Immature natural killer cell (primary cell): ENCODE measurements at regions not wholly inside any gene's neighbourhood (a gene's known extent, or its start where the extent isn't known, plus 50 kb on each side); places are given as distances from the start of the nearest gene placed in this dataset.

Source experiments
- DNase-seq, 3 donors: peaks; one replicate each; pipeline ENCODE4 v3.0.0; 2022; ENCODE audit warnings: mixed read lengths in 1 of 3
- H3K27ac Mint-ChIP-seq, 6 donors: one replicate each; pipeline ENCODE4 v1.8.0; 2020; ENCODE audit warnings: mixed read lengths in 6 of 6, mild to moderate bottlenecking in 5 of 6, inconsistent platforms in 4 of 6, moderate library complexity in 3 of 6
- H3K27me3 Mint-ChIP-seq, 3 donors: one replicate each; pipeline ENCODE4 v1.8.0; 2020 to 2021; ENCODE audit warnings: low read depth in 3 of 3, mild to moderate bottlenecking in 3 of 3, mixed read lengths in 3 of 3, moderate library complexity in 3 of 3, inconsistent platforms in 1 of 3
- H3K36me3 Mint-ChIP-seq, 3 donors: one replicate each; pipeline ENCODE4 v1.8.0; 2020; ENCODE audit warnings: mixed read lengths in 3 of 3, inconsistent platforms in 2 of 3, mild to moderate bottlenecking in 2 of 3
- H3K4me1 Mint-ChIP-seq, 2 donors: one replicate each; pipeline ENCODE4 v1.8.0; 2020; ENCODE audit warnings: inconsistent platforms in 2 of 2, mild to moderate bottlenecking in 2 of 2, mixed read lengths in 2 of 2, moderate library complexity in 1 of 2
- H3K4me3 Mint-ChIP-seq, 5 donors: one replicate each; pipeline ENCODE4 v1.8.0; 2020; ENCODE audit warnings: mild to moderate bottlenecking in 5 of 5, mixed read lengths in 5 of 5, inconsistent platforms in 3 of 5, moderate library complexity in 3 of 5
- H3K9me3 Mint-ChIP-seq, 6 donors: one replicate each; pipeline ENCODE4 v1.8.0; 2020; ENCODE audit warnings: mild to moderate bottlenecking in 6 of 6, mixed read lengths in 6 of 6, inconsistent platforms in 4 of 6, moderate library complexity in 3 of 6

- no peaks in the 10 kb centered on the region for H3K4me1 Mint-ChIP-seq
- DNase-seq = no peak
- H3K9me3 Mint-ChIP-seq = no peaks in the 10 kb centered on the region
- H3K36me3 Mint-ChIP-seq = no peaks in the 10 kb centered on the region
- H3K27me3 Mint-ChIP-seq = peaks cover 5 to 7% (median 7%) of the 10 kb centered on the region in 3 donors
- no peak overlapping the region for H3K27ac Mint-ChIP-seq
- no peak overlapping the region for H3K4me3 Mint-ChIP-seq
These were observed 214.3 kb downstream of the ENGASE start for GRCh38 chr17:79288950-79289349.

GRCh38 chr17:79286440-79286839 is 211.8 kb downstream of the ENGASE start:
- no peaks in the 10 kb centered on the region for H3K36me3 Mint-ChIP-seq
- H3K4me1 Mint-ChIP-seq = no peaks in the 10 kb centered on the region
- peaks cover 5 to 7% (median 5%) of the 10 kb centered on the region in 3 donors for H3K27me3 Mint-ChIP-seq
- H3K4me3 Mint-ChIP-seq = no peak overlapping the region
- no peaks in the 10 kb centered on the region for H3K9me3 Mint-ChIP-seq
- no peak for DNase-seq
- no peak overlapping the region for H3K27ac Mint-ChIP-seq

GRCh38 chr17:79285973-79286372 is 211.3 kb downstream of the ENGASE start:
- no peaks in the 10 kb centered on the region for H3K9me3 Mint-ChIP-seq
- H3K27me3 Mint-ChIP-seq = peaks cover 4 to 7% (median 5%) of the 10 kb centered on the region in 3 donors
- H3K4me1 Mint-ChIP-seq = no peaks in the 10 kb centered on the region
- DNase-seq = no peak
- H3K36me3 Mint-ChIP-seq = no peaks in the 10 kb centered on the region
- H3K4me3 Mint-ChIP-seq = no peak overlapping the region
- H3K27ac Mint-ChIP-seq = no peak overlapping the region

- Mint-ChIP-seq H3K27ac (no peak overlapping the region), H3K4me3 (no peak overlapping the region), H3K4me1 (no peaks in the 10 kb centered on the region), H3K27me3 (peaks cover 2 to 4% (median 3%) of the 10 kb centered on the region in 3 donors), H3K9me3 (no peaks in the 10 kb centered on the region), H3K36me3 (no peaks in the 10 kb centered on the region)
- DNase-seq = no peak
These were observed 207.7 kb downstream of the ENGASE start for GRCh38 chr17:79282294-79282693.

GRCh38 chr17:79281803-79282202 is 207.2 kb downstream of the ENGASE start:
- DNase-seq = no peak
- H3K36me3 Mint-ChIP-seq = no peaks in the 10 kb centered on the region
- no peaks in the 10 kb centered on the region for H3K4me1 Mint-ChIP-seq
- H3K9me3 Mint-ChIP-seq = no peaks in the 10 kb centered on the region
- H3K27me3 Mint-ChIP-seq = peaks cover 2 to 4% (median 3%) of the 10 kb centered on the region in 3 donors
- H3K27ac Mint-ChIP-seq = no peak overlapping the region
- H3K4me3 Mint-ChIP-seq = no peak overlapping the region

GRCh38 chr17:79280866-79281572 is 206.4 kb downstream of the ENGASE start:
- Mint-ChIP-seq H3K27ac (no peak overlapping the region), H3K4me3 (no peak overlapping the region), H3K4me1 (no peaks in the 10 kb centered on the region), H3K36me3 (no peaks in the 10 kb centered on the region), H3K9me3 (no peaks in the 10 kb centered on the region), H3K27me3 (peaks cover 0 to under 1% (median under 1%) of the 10 kb centered on the region in 3 donors)
- no peak for DNase-seq

- Mint-ChIP-seq H3K4me1 (no peaks in the 10 kb centered on the region), H3K9me3 (no peaks in the 10 kb centered on the region), H3K27me3 (no peaks in the 10 kb centered on the region), H3K4me3 (no peak overlapping the region), H3K27ac (no peak overlapping the region), H3K36me3 (no peaks in the 10 kb centered on the region)
- no peak for DNase-seq
These were observed 205.4 kb downstream of the ENGASE start for GRCh38 chr17:79280010-79280409.

GRCh38 chr17:79279320-79279719 is 204.7 kb downstream of the ENGASE start:
- no peak overlapping the region for H3K4me3 Mint-ChIP-seq
- H3K27ac Mint-ChIP-seq = no peak overlapping the region
- no peaks in the 10 kb centered on the region for H3K9me3 Mint-ChIP-seq
- H3K36me3 Mint-ChIP-seq = no peaks in the 10 kb centered on the region
- no peaks in the 10 kb centered on the region for H3K4me1 Mint-ChIP-seq
- no peaks in the 10 kb centered on the region for H3K27me3 Mint-ChIP-seq
- DNase-seq = no peak

GRCh38 chr17:79276821-79277220 is 202.2 kb downstream of the ENGASE start:
- no peak overlapping the region for H3K4me3 Mint-ChIP-seq
- no peaks in the 10 kb centered on the region for H3K27me3 Mint-ChIP-seq
- H3K36me3 Mint-ChIP-seq = no peaks in the 10 kb centered on the region
- H3K4me1 Mint-ChIP-seq = no peaks in the 10 kb centered on the region
- H3K9me3 Mint-ChIP-seq = no peaks in the 10 kb centered on the region
- DNase-seq = no peak
- no peak overlapping the region for H3K27ac Mint-ChIP-seq

GRCh38 chr17:79273660-79274059 is 199.0 kb downstream of the ENGASE start:
- H3K27ac Mint-ChIP-seq = no peak overlapping the region

GRCh38 chr17:79272666-79273219 is 198.1 kb downstream of the ENGASE start:
- Mint-ChIP-seq H3K4me3 (no peak overlapping the region), H3K27me3 (peaks cover 0 to 7% (median 0%) of the 10 kb centered on the region in 3 donors), H3K4me1 (no peaks in the 10 kb centered on the region), H3K27ac (no peak overlapping the region), H3K9me3 (no peaks in the 10 kb centered on the region), H3K36me3 (no peaks in the 10 kb centered on the region)
- no peak for DNase-seq

More at GRCh38 chr17:79273660-79274059, 199.0 kb downstream of the ENGASE start:
- H3K4me1 Mint-ChIP-seq = no peaks in the 10 kb centered on the region
- DNase-seq = no peak
- no peak overlapping the region for H3K4me3 Mint-ChIP-seq
- H3K36me3 Mint-ChIP-seq = no peaks in the 10 kb centered on the region
- no peaks in the 10 kb centered on the region for H3K9me3 Mint-ChIP-seq
- peaks cover 0 to 7% (median 0%) of the 10 kb centered on the region in 3 donors for H3K27me3 Mint-ChIP-seq

- no peaks in the 10 kb centered on the region for H3K4me1 Mint-ChIP-seq
- DNase-seq = no peak
- H3K4me3 Mint-ChIP-seq = no peak overlapping the region
- peaks cover 0 to 7% (median 0%) of the 10 kb centered on the region in 3 donors for H3K27me3 Mint-ChIP-seq
- H3K9me3 Mint-ChIP-seq = no peaks in the 10 kb centered on the region
- H3K36me3 Mint-ChIP-seq = no peaks in the 10 kb centered on the region
- H3K27ac Mint-ChIP-seq = no peak overlapping the region
These were observed 197.6 kb downstream of the ENGASE start for GRCh38 chr17:79272220-79272619.

GRCh38 chr17:79269620-79270019 is 195.0 kb downstream of the ENGASE start:
- DNase-seq = no peak
- Mint-ChIP-seq H3K9me3 (no peaks in the 10 kb centered on the region), H3K27me3 (peaks cover 0 to 7% (median 0%) of the 10 kb centered on the region in 3 donors)

GRCh38 chr17:79263191-79263590 is 188.6 kb downstream of the ENGASE start:
- no peak overlapping the region for H3K27ac Mint-ChIP-seq
- H3K4me1 Mint-ChIP-seq = no peaks in the 10 kb centered on the region
- H3K27me3 Mint-ChIP-seq = peaks cover 0 to 4% (median 0%) of the 10 kb centered on the region in 3 donors
- no peaks in the 10 kb centered on the region for H3K36me3 Mint-ChIP-seq
- H3K4me3 Mint-ChIP-seq = no peak overlapping the region
- DNase-seq = no peak
- H3K9me3 Mint-ChIP-seq = no peaks in the 10 kb centered on the region

More at GRCh38 chr17:79269620-79270019, 195.0 kb downstream of the ENGASE start:
- H3K27ac Mint-ChIP-seq = no peak overlapping the region
- no peaks in the 10 kb centered on the region for H3K36me3 Mint-ChIP-seq
- H3K4me3 Mint-ChIP-seq = no peak overlapping the region
- no peaks in the 10 kb centered on the region for H3K4me1 Mint-ChIP-seq

- DNase-seq = no peak
- Mint-ChIP-seq H3K4me1 (no peaks in the 10 kb centered on the region), H3K27me3 (peaks cover 0 to 4% (median 0%) of the 10 kb centered on the region in 3 donors), H3K4me3 (no peak overlapping the region), H3K36me3 (no peaks in the 10 kb centered on the region), H3K27ac (no peak overlapping the region), H3K9me3 (no peaks in the 10 kb centered on the region)
These were observed 188.0 kb downstream of the ENGASE start for GRCh38 chr17:79262624-79263023.
